ENCODE measurements at regions not wholly inside any gene's neighbourhood (a gene's known extent, or its start where the extent isn't known, plus 50 kb on each side); places are given as distances from the start of the nearest gene placed in this dataset.

GRCh38 chr7:54679490-54679817 is 79.6 kb downstream of the SEC61G start:
- TF ChIP-seq YY1 (IDR thresholded peaks at IDR 0.05; ENCODE audit: insufficient read depth, insufficient read length): no peak
- TF ChIP-seq SUZ12 (IDR thresholded peaks at IDR 0.05; ENCODE audit: extremely low read depth, insufficient read depth, insufficient read length): no peak
- no peak for TF ChIP-seq ZNF274 (IDR thresholded peaks at IDR 0.05; ENCODE audit: low read depth, low read length)
